ENCODE measurements at regions not wholly inside any gene's neighbourhood (a gene's known extent, or its start where the extent isn't known, plus 50 kb on each side); places are given as distances from the start of the nearest gene placed in this dataset.
A peak's percentile ranks its signal among the peaks of the same experiment; 100 is the strongest.
"Not testable (repeated sequence)": the region's sequence is repeated elsewhere in the genome, so short reads cannot be mapped to it uniquely, and the experiment has no call there.

DNA sequence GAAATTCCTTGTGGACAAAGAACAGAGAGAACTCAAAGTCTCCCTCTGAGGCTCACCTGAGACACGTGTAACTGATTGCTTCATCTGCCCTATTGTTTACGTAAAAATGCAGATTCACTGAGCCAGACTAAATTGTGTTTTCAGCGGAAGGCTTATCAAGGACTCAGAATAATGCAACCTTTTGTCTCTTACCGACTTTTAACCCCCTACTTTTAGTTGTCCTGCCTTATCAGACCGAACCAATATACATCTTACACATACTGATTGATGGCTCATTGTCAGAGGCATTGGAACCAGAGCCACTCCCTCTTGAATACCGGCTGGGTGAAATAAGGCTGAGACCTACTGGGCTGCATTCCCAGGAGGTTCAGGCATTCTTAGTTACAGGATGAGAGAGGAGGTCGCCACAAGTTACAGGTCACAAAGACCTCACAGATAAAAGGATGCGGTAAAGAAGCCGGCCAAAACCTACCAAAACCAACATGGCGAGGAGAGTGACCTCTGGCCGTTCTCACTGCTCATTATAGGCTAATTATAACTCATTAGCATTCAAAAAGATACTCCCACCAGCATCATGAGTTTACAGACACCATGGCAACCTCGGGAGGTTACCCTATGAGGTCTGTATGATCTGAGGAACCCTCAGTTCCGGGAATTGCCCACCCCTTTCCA, 95.5 kb upstream of the ZNF184 start:
- H2AFZ ChIP-seq (ENCODE audit: low read length, unreplicated experiment): no peak overlapping the region
- no peak overlapping the region for H3K4me3 ChIP-seq (ENCODE audit: low read depth, low read length)
- peaks cover 89% of the 10 kb centered on the region for H3K27me3 ChIP-seq (ENCODE audit: insufficient read depth, low read length)
- H3K36me3 ChIP-seq (ENCODE audit: insufficient read depth, low read length): no peaks in the 10 kb centered on the region
- H3K79me2 ChIP-seq (ENCODE audit: control insufficient read depth, insufficient read depth, low read length, unreplicated experiment): no peaks in the 10 kb centered on the region
- H3K4me1 ChIP-seq (ENCODE audit: control insufficient read depth, insufficient read depth, low read length, unreplicated experiment): no peaks in the 10 kb centered on the region
- no peak overlapping the region for H3K27ac ChIP-seq (ENCODE audit: low read depth, low read length)

DNA sequence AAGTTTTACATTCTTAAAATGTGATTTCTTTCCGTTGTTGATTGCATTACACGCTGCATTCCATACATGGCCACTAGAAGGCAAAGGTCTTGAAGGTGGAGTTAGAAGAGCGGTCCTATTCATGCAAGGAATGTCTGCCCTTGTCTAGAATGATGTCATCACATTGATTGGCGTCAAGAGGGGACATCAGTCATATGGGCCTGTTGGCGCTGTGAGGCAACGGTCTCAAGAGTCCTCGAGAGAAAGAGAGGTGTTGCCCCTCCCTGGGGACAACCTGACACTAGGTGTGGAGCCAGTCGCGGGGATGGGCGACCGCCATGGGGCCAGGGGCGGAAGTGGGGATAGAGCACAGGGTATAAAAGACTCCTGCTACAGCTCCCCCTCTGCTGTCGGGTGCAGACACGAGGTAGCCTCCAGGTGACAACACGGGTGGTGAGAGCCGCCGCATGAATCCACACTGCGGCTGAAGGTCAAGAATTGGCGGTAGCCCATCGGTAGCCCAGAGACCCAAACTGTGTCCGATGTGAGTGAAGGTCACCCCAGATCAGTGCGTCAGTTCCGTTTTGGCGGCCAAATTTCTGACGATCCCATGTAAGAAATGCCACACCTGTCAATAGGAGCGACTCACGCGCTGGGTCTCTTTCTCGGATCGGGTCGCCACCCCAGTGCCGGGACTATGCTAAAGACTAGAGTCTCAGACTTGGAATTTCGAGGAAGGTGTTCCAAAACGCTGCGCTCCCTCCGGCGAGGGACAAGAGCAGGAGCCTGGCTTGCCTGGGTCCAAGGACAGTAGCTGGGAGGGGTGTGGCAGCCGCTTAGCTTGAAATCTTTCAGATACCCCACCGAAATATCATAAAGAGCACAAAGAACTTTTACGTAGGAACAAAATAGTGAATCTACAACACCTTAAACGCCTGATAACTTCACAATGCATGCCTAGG, 93.2 kb upstream of the ZNF184 start:
- Histone ChIP-seq H3K36me3 (ENCODE audit: insufficient read depth, low read length) (no peaks in the 10 kb centered on the region), H3K27me3 (ENCODE audit: insufficient read depth, low read length) (peaks cover 89% of the 10 kb centered on the region), H3K4me1 (ENCODE audit: control insufficient read depth, insufficient read depth, low read length, unreplicated experiment) (no peaks in the 10 kb centered on the region), H3K27ac (ENCODE audit: low read depth, low read length) (no peak overlapping the region), H3K4me3 (ENCODE audit: low read depth, low read length) (no peak overlapping the region), H2AFZ (ENCODE audit: low read length, unreplicated experiment) (no peak overlapping the region), H3K79me2 (ENCODE audit: control insufficient read depth, insufficient read depth, low read length, unreplicated experiment) (no peaks in the 10 kb centered on the region)

DNA sequence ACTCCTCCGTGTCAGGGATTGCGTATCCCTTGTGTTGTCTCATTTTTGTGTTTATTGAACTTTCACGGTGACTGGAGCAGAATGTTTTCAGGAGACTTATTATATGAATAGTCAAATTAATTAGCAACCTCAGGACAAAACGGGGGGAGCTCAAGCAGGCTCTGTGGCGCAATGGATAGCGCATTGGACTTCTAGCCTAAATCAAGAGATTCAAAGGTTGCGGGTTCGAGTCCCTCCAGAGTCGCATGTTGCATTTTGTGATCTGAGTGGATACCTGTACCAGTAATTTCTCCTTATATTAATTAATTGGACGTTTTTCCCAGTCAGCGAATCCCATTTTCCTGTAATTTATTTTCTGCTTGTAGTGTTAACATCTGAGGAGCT, 89.1 kb upstream of the ZNF184 start:
- Histone ChIP-seq H3K79me2 (ENCODE audit: control insufficient read depth, insufficient read depth, low read length, unreplicated experiment) (no peaks in the 10 kb centered on the region), H2AFZ (ENCODE audit: low read length, unreplicated experiment) (no peak overlapping the region), H3K4me1 (ENCODE audit: control insufficient read depth, insufficient read depth, low read length, unreplicated experiment) (no peaks in the 10 kb centered on the region), H3K36me3 (ENCODE audit: insufficient read depth, low read length) (no peaks in the 10 kb centered on the region), H3K27ac (ENCODE audit: low read depth, low read length) (no peak overlapping the region), H3K4me3 (ENCODE audit: low read depth, low read length) (peak overlapping the region; percentile 59), H3K27me3 (ENCODE audit: insufficient read depth, low read length) (peaks cover 94% of the 10 kb centered on the region)

DNA sequence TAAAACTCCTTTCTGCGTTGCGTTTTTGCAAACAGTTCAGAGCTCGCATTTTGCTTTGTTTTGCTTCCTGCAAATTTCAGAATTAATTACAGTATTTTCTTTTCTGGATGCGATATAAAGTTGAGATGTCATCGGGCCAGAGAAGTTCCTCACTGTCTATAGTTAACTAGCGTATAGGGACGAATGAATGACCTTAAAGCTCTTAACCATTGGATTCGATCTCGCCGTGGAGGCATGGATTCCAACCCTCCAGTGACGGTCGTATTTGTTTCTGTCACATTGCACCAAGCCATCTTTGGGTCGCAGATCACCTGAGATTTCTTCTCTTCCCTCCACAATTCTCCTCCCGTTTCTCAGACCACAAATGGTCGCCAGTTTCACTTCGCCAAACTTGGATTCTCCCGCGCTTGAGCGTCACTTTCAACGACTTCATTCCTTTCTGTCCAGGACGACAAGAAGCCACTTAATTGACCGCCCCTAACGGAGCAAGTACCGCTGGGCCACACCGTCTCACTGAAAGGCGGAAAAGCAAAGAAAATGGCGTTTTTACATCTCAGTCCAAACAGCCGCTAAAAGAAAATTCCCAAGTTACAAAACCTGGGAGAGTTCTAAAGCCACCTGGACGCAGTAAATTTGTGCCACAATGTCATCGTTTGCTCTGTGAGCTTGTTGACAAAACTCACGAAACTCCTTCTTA, 85.3 kb upstream of the ZNF184 start:
- Histone ChIP-seq H3K27ac (ENCODE audit: low read depth, low read length) (no peak overlapping the region), H3K4me1 (ENCODE audit: control insufficient read depth, insufficient read depth, low read length, unreplicated experiment) (no peaks in the 10 kb centered on the region), H3K36me3 (ENCODE audit: insufficient read depth, low read length) (no peaks in the 10 kb centered on the region), H2AFZ (ENCODE audit: low read length, unreplicated experiment) (peak overlapping the region; percentile 64), H3K27me3 (ENCODE audit: insufficient read depth, low read length) (peaks cover 68% of the 10 kb centered on the region), H3K79me2 (ENCODE audit: control insufficient read depth, insufficient read depth, low read length, unreplicated experiment) (no peaks in the 10 kb centered on the region), H3K4me3 (ENCODE audit: low read depth, low read length) (peak overlapping the region; percentile 77)

DNA sequence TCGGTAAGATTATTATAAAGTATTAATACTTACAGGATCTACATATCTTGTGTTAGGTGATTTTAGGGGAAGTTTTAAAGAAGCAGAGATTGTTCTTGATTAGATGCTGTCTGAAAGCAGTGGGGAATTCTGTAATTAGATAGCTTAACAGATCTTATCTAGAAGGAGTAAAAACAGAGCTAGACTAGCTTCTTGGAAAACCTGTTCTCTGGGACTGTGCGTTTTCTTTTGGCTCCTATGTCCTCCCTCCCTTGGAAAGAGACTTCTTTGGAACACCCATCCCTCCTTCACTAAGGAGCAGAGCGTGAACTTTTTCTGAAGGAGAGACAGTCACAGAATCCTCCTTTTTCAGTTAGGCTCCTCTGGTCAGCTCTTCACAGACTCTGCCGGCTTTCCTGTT, 83.5 kb upstream of the ZNF184 start:
- H3K4me3 ChIP-seq (ENCODE audit: low read depth, low read length): no peak overlapping the region
- H3K27ac ChIP-seq (ENCODE audit: low read depth, low read length): no peak overlapping the region
- H3K79me2 ChIP-seq (ENCODE audit: control insufficient read depth, insufficient read depth, low read length, unreplicated experiment): no peaks in the 10 kb centered on the region
- peaks cover 51% of the 10 kb centered on the region for H3K27me3 ChIP-seq (ENCODE audit: insufficient read depth, low read length)
- H3K4me1 ChIP-seq (ENCODE audit: control insufficient read depth, insufficient read depth, low read length, unreplicated experiment): no peaks in the 10 kb centered on the region
- no peaks in the 10 kb centered on the region for H3K36me3 ChIP-seq (ENCODE audit: insufficient read depth, low read length)
- no peak overlapping the region for H2AFZ ChIP-seq (ENCODE audit: low read length, unreplicated experiment)

DNA sequence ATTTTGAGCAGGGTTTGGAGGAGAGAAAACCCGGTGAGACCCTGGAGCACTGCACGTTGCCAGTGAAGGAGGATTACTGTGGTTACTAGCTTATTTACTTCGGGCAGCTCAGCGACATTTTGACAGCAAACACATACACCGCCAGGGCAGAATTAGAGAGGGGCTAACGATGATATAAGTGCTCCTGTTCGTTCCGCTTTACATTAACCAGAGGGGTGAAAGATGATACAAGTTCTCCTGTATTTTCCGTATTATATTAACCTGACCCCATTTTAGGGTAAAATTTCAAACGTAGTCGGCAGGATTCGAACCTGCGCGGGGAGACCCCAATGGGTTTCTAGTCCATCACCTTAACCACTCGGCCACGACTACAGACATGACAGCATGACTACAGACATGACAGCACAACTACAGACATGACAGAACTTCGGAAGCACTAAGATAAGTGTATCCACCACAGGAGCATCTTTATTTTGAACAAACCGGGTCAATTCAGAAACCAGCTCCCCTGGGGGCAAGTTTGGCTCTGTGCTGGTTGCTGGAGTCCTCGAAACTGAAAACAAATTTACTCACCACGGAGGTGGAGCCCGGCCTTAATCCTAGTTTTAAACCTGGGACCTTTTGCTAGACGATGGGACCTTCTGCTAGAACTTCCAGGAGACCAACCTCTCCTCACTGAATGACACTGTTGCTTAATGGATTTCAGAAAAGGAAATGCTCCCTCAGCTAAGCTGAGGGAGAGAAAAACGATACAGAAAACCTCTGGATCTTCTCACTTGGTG, 80.4 kb upstream of the ZNF184 start:
- H3K79me2 ChIP-seq (ENCODE audit: control insufficient read depth, insufficient read depth, low read length, unreplicated experiment): no peaks in the 10 kb centered on the region
- peak overlapping the region; percentile 59 for H3K4me3 ChIP-seq (ENCODE audit: low read depth, low read length)
- H3K36me3 ChIP-seq (ENCODE audit: insufficient read depth, low read length): no peaks in the 10 kb centered on the region
- H3K4me1 ChIP-seq (ENCODE audit: control insufficient read depth, insufficient read depth, low read length, unreplicated experiment): no peaks in the 10 kb centered on the region
- peaks cover 25% of the 10 kb centered on the region for H3K27me3 ChIP-seq (ENCODE audit: insufficient read depth, low read length)
- no peak overlapping the region for H2AFZ ChIP-seq (ENCODE audit: low read length, unreplicated experiment)
- H3K27ac ChIP-seq (ENCODE audit: low read depth, low read length): peak overlapping the region; percentile 2; the same call in 1 of the 2 replicates

DNA sequence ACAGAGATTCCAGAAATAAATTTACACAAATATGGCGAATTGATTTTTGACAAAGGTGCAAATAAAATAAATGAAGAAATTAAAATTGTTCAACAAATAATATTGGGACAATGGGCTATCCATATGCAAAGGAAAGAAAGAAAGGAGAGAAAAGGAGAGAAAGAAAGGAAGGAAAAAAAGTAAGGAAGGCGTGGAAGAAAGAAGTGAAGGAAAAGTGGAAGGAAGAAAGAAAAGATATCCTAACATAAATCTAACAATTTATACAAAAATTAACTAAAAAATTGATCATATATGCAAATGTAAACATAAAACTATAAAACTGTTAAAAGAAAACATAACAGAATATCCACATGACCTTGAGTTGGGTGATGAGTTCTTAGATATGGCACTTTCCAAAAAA, 78.7 kb upstream of the ZNF184 start:
- Histone ChIP-seq H3K4me1 (ENCODE audit: control insufficient read depth, insufficient read depth, low read length, unreplicated experiment) (no peaks in the 10 kb centered on the region), H3K79me2 (ENCODE audit: control insufficient read depth, insufficient read depth, low read length, unreplicated experiment) (no peaks in the 10 kb centered on the region), H2AFZ (ENCODE audit: low read length, unreplicated experiment) (no peak overlapping the region), H3K27me3 (ENCODE audit: insufficient read depth, low read length) (peaks cover 8% of the 10 kb centered on the region), H3K36me3 (ENCODE audit: insufficient read depth, low read length) (no peaks in the 10 kb centered on the region), H3K27ac (ENCODE audit: low read depth, low read length) (no peak overlapping the region), H3K4me3 (ENCODE audit: low read depth, low read length) (peak overlapping the region; percentile 59; the same call in 1 of the 2 replicates)

DNA sequence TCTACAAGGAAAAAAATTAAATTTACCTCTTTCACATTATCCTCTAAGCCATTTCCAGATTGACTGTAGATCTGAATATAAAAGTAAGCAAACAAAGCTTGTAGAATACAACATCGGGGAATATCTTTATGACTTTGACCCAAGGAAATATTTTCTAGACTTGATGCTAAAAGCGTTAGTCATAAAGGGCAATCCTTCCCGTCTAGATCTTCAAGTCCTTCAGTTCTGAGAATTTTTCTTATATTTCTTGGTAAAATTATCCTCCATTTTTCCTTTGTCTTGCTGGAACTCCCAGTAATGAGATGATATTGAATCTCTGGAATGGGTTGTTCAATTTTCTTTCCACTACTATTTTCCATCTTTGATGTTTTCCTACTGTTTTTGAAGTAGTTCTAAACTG, 77.8 kb upstream of the ZNF184 start:
- no peak overlapping the region for H3K4me3 ChIP-seq (ENCODE audit: low read depth, low read length)
- H3K36me3 ChIP-seq (ENCODE audit: insufficient read depth, low read length): no peaks in the 10 kb centered on the region
- H3K79me2 ChIP-seq (ENCODE audit: control insufficient read depth, insufficient read depth, low read length, unreplicated experiment): no peaks in the 10 kb centered on the region
- H3K27me3 ChIP-seq (ENCODE audit: insufficient read depth, low read length): peaks cover 3% of the 10 kb centered on the region
- H3K4me1 ChIP-seq (ENCODE audit: control insufficient read depth, insufficient read depth, low read length, unreplicated experiment): no peaks in the 10 kb centered on the region
- H2AFZ ChIP-seq (ENCODE audit: low read length, unreplicated experiment): no peak overlapping the region
- no peak overlapping the region for H3K27ac ChIP-seq (ENCODE audit: low read depth, low read length)

DNA sequence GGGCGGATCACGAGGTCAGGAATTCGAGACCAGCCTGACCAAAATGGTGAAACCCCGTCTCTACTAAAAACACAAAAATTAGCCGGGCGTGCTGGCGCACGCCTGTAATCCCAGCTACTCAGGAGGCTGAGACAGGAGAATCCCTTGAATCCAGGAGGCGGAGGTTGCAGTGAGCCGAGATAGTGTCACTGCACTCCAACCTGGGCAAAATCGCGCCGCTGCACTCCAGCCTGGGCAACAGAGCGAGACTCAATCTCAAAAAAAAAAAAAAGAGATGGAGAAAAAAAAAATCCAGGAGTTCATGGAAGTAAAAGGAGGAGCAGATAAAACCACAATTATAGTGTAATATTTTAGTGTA, 76.3 kb upstream of the ZNF184 start:
- not testable (repeated sequence) for H3K4me1 ChIP-seq (ENCODE audit: control insufficient read depth, insufficient read depth, low read length, unreplicated experiment); H3K36me3 ChIP-seq (ENCODE audit: insufficient read depth, low read length); H3K27ac ChIP-seq (ENCODE audit: low read depth, low read length); H3K27me3 ChIP-seq (ENCODE audit: insufficient read depth, low read length); H3K79me2 ChIP-seq (ENCODE audit: control insufficient read depth, insufficient read depth, low read length, unreplicated experiment); H2AFZ ChIP-seq (ENCODE audit: low read length, unreplicated experiment); H3K4me3 ChIP-seq (ENCODE audit: low read depth, low read length)
